Epithelial cell of esophagus (primary cell): ENCODE measurements at regions not wholly inside any gene's neighbourhood (a gene's known extent, or its start where the extent isn't known, plus 50 kb on each side); places are given as distances from the start of the nearest gene placed in this dataset.

Source experiments
- DNase-seq: peaks from one replicate; pipeline ENCODE4 v3.0.0; 2010; ENCODE audit warnings: low read depth
- H3K4me3 ChIP-seq: 2 replicates; pipeline ENCODE4 v1.5.1; 2011; ENCODE audit warnings: mild to moderate bottlenecking, low read length, control low read depth
- CTCF ChIP-seq: IDR thresholded peaks from 2 replicates; pipeline ENCODE4 v1.5.1; 2011; ENCODE audit warnings: low read depth, mild to moderate bottlenecking, low read length, control low read depth, inconsistent platforms; ENCODE audit not compliant: insufficient read depth; ENCODE audit errors: missing control alignments

- no peak overlapping the region for H3K4me3 ChIP-seq
- peak; percentile 46 for DNase-seq
These were observed 946.2 kb downstream of the BCL11B start for GRCh38 chr14:98325761-98326160.

GRCh38 chr14:98328496-98328895 lies 943.5 kb downstream of the BCL11B start:
- no peak for DNase-seq
- TF ChIP-seq CTCF, result no peak
- H3K4me3 ChIP-seq, result no peak overlapping the region

More at GRCh38 chr14:98325761-98326160, 946.2 kb downstream of the BCL11B start:
- no peak for TF ChIP-seq CTCF

GRCh38 chr14:98334186-98334585 lies 937.8 kb downstream of the BCL11B start:
- no peak for DNase-seq
- H3K4me3 ChIP-seq, result no peak overlapping the region
- TF ChIP-seq CTCF, result no peak

GRCh38 chr14:98341211-98341610 lies 930.8 kb downstream of the BCL11B start:
- peak; percentile 7 for DNase-seq
- no peak overlapping the region for H3K4me3 ChIP-seq
- TF ChIP-seq CTCF, result no peak

GRCh38 chr14:98345161-98345560 lies 926.8 kb downstream of the BCL11B start:
- DNase-seq, result peak; percentile 34
- H3K4me3 ChIP-seq, result no peak overlapping the region
- TF ChIP-seq CTCF, result no peak

- no peak for TF ChIP-seq CTCF
- no peak for DNase-seq
- H3K4me3 ChIP-seq, result no peak overlapping the region
These were observed 924.3 kb downstream of the BCL11B start for GRCh38 chr14:98347686-98348085.

GRCh38 chr14:98348505-98348904 lies 923.5 kb downstream of the BCL11B start:
- no peak overlapping the region for H3K4me3 ChIP-seq
- no peak for TF ChIP-seq CTCF

More at GRCh38 chr14:98348505-98348904, 923.5 kb downstream of the BCL11B start:
- no peak for DNase-seq
